ENCODE measurements at regions not wholly inside any gene's neighbourhood (a gene's known extent, or its start where the extent isn't known, plus 50 kb on each side); places are given as distances from the start of the nearest gene placed in this dataset.

DNA sequence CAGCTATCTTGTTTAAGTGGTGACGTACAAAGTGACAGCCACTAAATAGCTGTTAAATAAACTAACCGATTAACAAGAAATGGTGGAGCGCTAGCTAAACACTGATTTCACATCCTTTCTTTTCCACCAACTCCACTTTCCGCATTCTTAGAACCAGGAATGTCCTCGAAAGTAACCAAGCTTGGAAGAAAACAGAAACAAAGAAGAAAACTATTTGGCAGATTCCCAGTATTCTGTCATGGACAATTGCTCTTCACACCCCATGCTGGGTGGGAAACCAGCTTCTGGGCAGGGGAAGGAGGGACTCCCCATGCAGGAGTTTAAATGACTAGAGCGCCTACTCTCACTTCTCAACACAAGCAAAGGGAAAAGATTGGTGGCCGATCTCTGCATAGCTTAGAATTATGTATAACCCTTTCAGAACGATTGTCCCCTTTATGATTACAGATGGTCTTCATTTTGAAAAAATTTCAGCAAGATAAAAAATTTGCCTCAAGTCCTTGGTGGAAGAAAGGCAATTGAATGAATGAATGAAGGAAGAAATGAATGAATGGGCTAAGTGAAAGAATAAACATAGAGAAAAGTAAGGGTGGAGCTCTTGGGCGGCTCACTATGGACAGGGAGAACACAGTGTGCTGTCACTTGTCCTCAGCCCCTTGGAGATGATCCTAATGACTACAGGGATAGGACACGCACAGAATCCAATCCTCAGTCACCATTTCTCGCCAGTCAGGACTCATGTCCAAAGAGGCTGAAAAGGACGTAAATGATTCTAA lies 148.7 kb upstream of the NEDD9 start:
- TF ChIP-seq EP300 (IDR thresholded peaks at IDR 0.05), result no peak
- no peak for TF ChIP-seq POLR2A (IDR thresholded peaks at IDR 0.05)
- TF ChIP-seq, protein P1, sequence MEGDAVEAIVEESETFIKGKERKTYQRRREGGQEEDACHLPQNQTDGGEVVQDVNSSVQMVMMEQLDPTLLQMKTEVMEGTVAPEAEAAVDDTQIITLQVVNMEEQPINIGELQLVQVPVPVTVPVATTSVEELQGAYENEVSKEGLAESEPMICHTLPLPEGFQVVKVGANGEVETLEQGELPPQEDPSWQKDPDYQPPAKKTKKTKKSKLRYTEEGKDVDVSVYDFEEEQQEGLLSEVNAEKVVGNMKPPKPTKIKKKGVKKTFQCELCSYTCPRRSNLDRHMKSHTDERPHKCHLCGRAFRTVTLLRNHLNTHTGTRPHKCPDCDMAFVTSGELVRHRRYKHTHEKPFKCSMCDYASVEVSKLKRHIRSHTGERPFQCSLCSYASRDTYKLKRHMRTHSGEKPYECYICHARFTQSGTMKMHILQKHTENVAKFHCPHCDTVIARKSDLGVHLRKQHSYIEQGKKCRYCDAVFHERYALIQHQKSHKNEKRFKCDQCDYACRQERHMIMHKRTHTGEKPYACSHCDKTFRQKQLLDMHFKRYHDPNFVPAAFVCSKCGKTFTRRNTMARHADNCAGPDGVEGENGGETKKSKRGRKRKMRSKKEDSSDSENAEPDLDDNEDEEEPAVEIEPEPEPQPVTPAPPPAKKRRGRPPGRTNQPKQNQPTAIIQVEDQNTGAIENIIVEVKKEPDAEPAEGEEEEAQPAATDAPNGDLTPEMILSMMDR (IDR thresholded peaks at IDR 0.05), result no peak

Measured in stomach (tissue), 4 donors.